GM19324 (cell line): ENCODE measurements at regions not wholly inside any gene's neighbourhood (a gene's known extent, or its start where the extent isn't known, plus 50 kb on each side); places are given as distances from the start of the nearest gene placed in this dataset.

Source experiments
- ATAC-seq: cut with Tn5 transposase; IDR thresholded peaks from one replicate; pipeline ENCODE4 v1.9.1; 2021; ENCODE audit warnings: mild to moderate bottlenecking, moderate library complexity; ENCODE audit not compliant: unreplicated experiment, low FRiP score

- no peak for ATAC-seq
Observed at GRCh38 chr11:88405853-88406252, 68.3 kb upstream of the CTSC start.

GRCh38 chr11:88404932-88405710 is 67.6 kb upstream of the CTSC start:
- ATAC-seq = no peak

GRCh38 chr11:88404391-88404790 is 66.9 kb upstream of the CTSC start:
- no peak for ATAC-seq

- ATAC-seq = no peak
Observed at GRCh38 chr11:88402784-88403183, 65.2 kb upstream of the CTSC start.

- ATAC-seq = no peak
Observed at GRCh38 chr11:88402192-88402715, 64.7 kb upstream of the CTSC start.

- no peak for ATAC-seq
Observed at GRCh38 chr11:88398791-88399570, 61.4 kb upstream of the CTSC start.

GRCh38 chr11:88398372-88398771 is 60.8 kb upstream of the CTSC start:
- no peak for ATAC-seq

GRCh38 chr11:88390254-88390653 is 52.7 kb upstream of the CTSC start:
- no peak for ATAC-seq

- ATAC-seq = no peak
Observed at GRCh38 chr11:88387957-88388356, 50.4 kb upstream of the CTSC start.
